ENCODE measurements at regions not wholly inside any gene's neighbourhood (a gene's known extent, or its start where the extent isn't known, plus 50 kb on each side); places are given as distances from the start of the nearest gene placed in this dataset.

GRCh38 chr2:12964904-12965539 is 248.3 kb downstream of the TRIB2 start:
- TF ChIP-seq, protein P1, sequence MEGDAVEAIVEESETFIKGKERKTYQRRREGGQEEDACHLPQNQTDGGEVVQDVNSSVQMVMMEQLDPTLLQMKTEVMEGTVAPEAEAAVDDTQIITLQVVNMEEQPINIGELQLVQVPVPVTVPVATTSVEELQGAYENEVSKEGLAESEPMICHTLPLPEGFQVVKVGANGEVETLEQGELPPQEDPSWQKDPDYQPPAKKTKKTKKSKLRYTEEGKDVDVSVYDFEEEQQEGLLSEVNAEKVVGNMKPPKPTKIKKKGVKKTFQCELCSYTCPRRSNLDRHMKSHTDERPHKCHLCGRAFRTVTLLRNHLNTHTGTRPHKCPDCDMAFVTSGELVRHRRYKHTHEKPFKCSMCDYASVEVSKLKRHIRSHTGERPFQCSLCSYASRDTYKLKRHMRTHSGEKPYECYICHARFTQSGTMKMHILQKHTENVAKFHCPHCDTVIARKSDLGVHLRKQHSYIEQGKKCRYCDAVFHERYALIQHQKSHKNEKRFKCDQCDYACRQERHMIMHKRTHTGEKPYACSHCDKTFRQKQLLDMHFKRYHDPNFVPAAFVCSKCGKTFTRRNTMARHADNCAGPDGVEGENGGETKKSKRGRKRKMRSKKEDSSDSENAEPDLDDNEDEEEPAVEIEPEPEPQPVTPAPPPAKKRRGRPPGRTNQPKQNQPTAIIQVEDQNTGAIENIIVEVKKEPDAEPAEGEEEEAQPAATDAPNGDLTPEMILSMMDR (IDR thresholded peaks at IDR 0.05): no peak
- TF ChIP-seq POLR2AphosphoS5 (IDR thresholded peaks at IDR 0.05) (no peak), POLR2A (IDR thresholded peaks at IDR 0.05) (no peak)
